GM23338 (cell line): ENCODE measurements at regions not wholly inside any gene's neighbourhood (a gene's known extent, or its start where the extent isn't known, plus 50 kb on each side); places are given as distances from the start of the nearest gene placed in this dataset.

Experiments used
- ATAC-seq: fragments of 200-7000 bp; cut with Tn5 transposase; 3 replicates; pipeline ENCODE4 v1.9.1; 2020
- DNase-seq: peaks from one replicate; pipeline ENCODE4 v3.0.0-alpha.2; 2015; ENCODE audit warnings: low spot score
- H2AFZ ChIP-seq: fragments of 200-600 bp; sonication (generic); 2 replicates; pipeline ENCODE4 v1.8.0; 2016; ENCODE audit warnings: antibody characterized with exemption, mild to moderate bottlenecking, moderate library complexity
- H3F3A ChIP-seq: fragments of 200-600 bp; sonication (generic); replicated peaks from 2 replicates; pipeline ENCODE4 v1.8.0; 2017; ENCODE audit warnings: antibody characterized with exemption, mixed run types, low read depth
- H3K27ac ChIP-seq: fragments of 200-600 bp; sonication (generic); 2 replicates; pipeline ENCODE4 v1.6.1; 2016; ENCODE audit warnings: low read depth
- H3K27me3 ChIP-seq: fragments of 200-600 bp; sonication (generic); 2 replicates; pipeline ENCODE4 v1.8.0; 2016; ENCODE audit warnings: mild to moderate bottlenecking, mixed run types, moderate library complexity; ENCODE audit not compliant: insufficient read depth
- H3K36me3 ChIP-seq: fragments of 200-600 bp; sonication (generic); 2 replicates; pipeline ENCODE4 v1.8.0; 2016; ENCODE audit warnings: mild to moderate bottlenecking; ENCODE audit not compliant: insufficient read depth
- H3K4me1 ChIP-seq: fragments of 200-600 bp; sonication (generic); 2 replicates; pipeline ENCODE4 v1.8.0; 2016; ENCODE audit warnings: mild to moderate bottlenecking, moderate library complexity; ENCODE audit not compliant: insufficient read depth
- H3K4me2 ChIP-seq: fragments of 200-600 bp; sonication (generic); 2 replicates; pipeline ENCODE4 v1.7.1; 2017; ENCODE audit warnings: mixed run types
- H3K4me3 ChIP-seq: fragments of 200-600 bp; sonication (generic); 2 replicates; pipeline ENCODE4 v1.6.1; 2016; ENCODE audit warnings: mixed run types
- H3K79me2 ChIP-seq: fragments of 200-600 bp; sonication (generic); replicated peaks from 2 replicates; pipeline ENCODE4 v1.8.0; 2017; ENCODE audit warnings: mild to moderate bottlenecking; ENCODE audit not compliant: insufficient read depth
- H3K9me2 ChIP-seq: fragments of 200-600 bp; sonication (generic); 2 replicates; pipeline ENCODE4 v1.8.0; 2017; ENCODE audit not compliant: insufficient read depth
- H4K20me1 ChIP-seq: fragments of 200-600 bp; sonication (generic); replicated peaks from 2 replicates; pipeline ENCODE4 v1.8.0; 2017; ENCODE audit warnings: mild to moderate bottlenecking; ENCODE audit not compliant: insufficient read depth
- H3K27ac Mint-ChIP-seq: 2 replicates; pipeline ENCODE4 v1.8.0; 2020; ENCODE audit warnings: inconsistent platforms, mild to moderate bottlenecking, moderate library complexity, mixed read lengths
- H3K27me3 Mint-ChIP-seq: 3 replicates; pipeline ENCODE4 v1.8.0; 2022; ENCODE audit warnings: low read depth, mild to moderate bottlenecking, moderate library complexity, mixed read lengths, inconsistent platforms; ENCODE audit not compliant: insufficient read depth, poor library complexity
- H3K36me3 Mint-ChIP-seq: 3 replicates; pipeline ENCODE4 v1.8.0; 2021; ENCODE audit warnings: low read depth, mild to moderate bottlenecking, inconsistent platforms, moderate library complexity, mixed read lengths
- H3K4me1 Mint-ChIP-seq: 3 replicates; pipeline ENCODE4 v1.8.0; 2020; ENCODE audit warnings: mild to moderate bottlenecking, inconsistent platforms, mixed read lengths
- H3K4me3 Mint-ChIP-seq: 3 replicates; pipeline ENCODE4 v1.8.0; 2021; ENCODE audit warnings: moderate library complexity, mild to moderate bottlenecking, inconsistent platforms, mixed read lengths
- H3K9me3 Mint-ChIP-seq: 3 replicates; pipeline ENCODE4 v1.8.0; 2020; ENCODE audit warnings: moderate library complexity, mild to moderate bottlenecking, inconsistent platforms, mixed read lengths
- CTCF ChIP-seq, 2 experiments: fragments of 200-600 bp in 1 of 2; sonication (generic) in 1 of 2; conservative IDR thresholded peaks; 2 replicates each; pipeline versions ENCODE4 v1.5.1 to v1.6.1; 2016 to 2017; ENCODE audit warnings: antibody characterized with exemption in 2 of 2, low read depth in 2 of 2, mild to moderate bottlenecking in 2 of 2, moderate library complexity in 1 of 2
- ETS1 ChIP-seq: IDR thresholded peaks from 2 replicates; pipeline ENCODE4 v1.6.1; 2016; ENCODE audit warnings: antibody characterized with exemption
- EZH2 ChIP-seq: fragments of 200-600 bp; sonication (generic); IDR thresholded peaks from one replicate; pipeline ENCODE4 v1.8.0; 2017; ENCODE audit warnings: antibody characterized with exemption, mild to moderate bottlenecking, low read depth; ENCODE audit not compliant: unreplicated experiment
- EZH2phosphoT487 ChIP-seq: fragments of 200-600 bp; sonication (generic); IDR thresholded peaks from one replicate; pipeline ENCODE4 v1.8.1; 2018; ENCODE audit warnings: antibody characterized with exemption; ENCODE audit not compliant: unreplicated experiment
- JUNB ChIP-seq: IDR thresholded peaks from one replicate; pipeline ENCODE4 v1.6.1; 2016; ENCODE audit warnings: antibody characterized with exemption; ENCODE audit not compliant: unreplicated experiment
- STAT1 ChIP-seq: IDR thresholded peaks from one replicate; pipeline ENCODE4 v1.6.1; 2016; ENCODE audit warnings: antibody characterized with exemption; ENCODE audit not compliant: unreplicated experiment
- ZNF331 ChIP-seq: fragments of 250-450 bp; sonication (Bioruptor Pico); IDR thresholded peaks from 2 replicates; pipeline ENCODE4 v1.5.0; 2020; ENCODE audit warnings: low read depth, mild to moderate bottlenecking, moderate library complexity
- TF ChIP-seq, protein P1 (sequence below): IDR thresholded peaks from one replicate; pipeline ENCODE4 v1.6.1; 2018; ENCODE audit warnings: antibody characterized with exemption; ENCODE audit not compliant: unreplicated experiment
- TF ChIP-seq, protein P2 (sequence below): fragments of 250-450 bp; sonication (Bioruptor Pico); IDR thresholded peaks from 2 replicates; pipeline ENCODE4 v1.5.0; 2020; ENCODE audit warnings: mild to moderate bottlenecking, moderate library complexity

DNA sequence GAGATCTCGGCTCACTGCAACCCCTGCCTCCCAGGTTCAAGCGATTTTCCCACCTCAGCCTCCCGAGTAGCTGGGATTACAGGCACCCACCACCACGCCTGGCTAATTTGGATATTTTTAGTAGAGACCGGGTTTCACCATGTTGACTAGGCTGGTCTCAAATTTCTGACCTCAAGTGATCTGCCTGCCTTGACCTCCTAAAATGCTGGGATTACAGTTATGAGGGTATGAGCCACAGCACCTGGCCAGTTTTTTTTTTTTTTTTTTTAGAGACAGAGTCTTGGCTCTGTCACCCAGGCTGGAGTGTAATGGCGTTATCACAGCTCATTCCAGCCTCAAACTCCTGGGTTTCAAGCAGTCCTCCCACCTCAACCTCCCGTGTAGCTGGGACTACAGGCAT lies 54.9 kb upstream of the PRR5 start:
- H3K27me3 ChIP-seq: no peaks in the 10 kb centered on the region
- peaks cover 3% of the 10 kb centered on the region; the same call in 2 of the 3 replicates for H3K4me1 Mint-ChIP-seq
- no peak overlapping the region for H3K27ac ChIP-seq
- ATAC-seq (no peak), DNase-seq (no peak)
- H3K36me3 ChIP-seq: no peaks in the 10 kb centered on the region
- H3K9me2 ChIP-seq: 0 out of 2 replicates have a peak, but pooled peaks cover 3% of the 10 kb centered on the region
- no peaks in the 10 kb centered on the region for H3K79me2 ChIP-seq
- no peaks in the 10 kb centered on the region for H4K20me1 ChIP-seq
- no peak overlapping the region for H3K27ac Mint-ChIP-seq
- H3F3A ChIP-seq: no peaks in the 10 kb centered on the region
- no peaks in the 10 kb centered on the region for H3K9me3 Mint-ChIP-seq
- TF ChIP-seq JUNB (no peak), STAT1 (no peak), ZNF331 (no peak), EZH2 (no peak), ETS1 (no peak), EZH2phosphoT487 (no peak), CTCF (conservative IDR thresholded peaks at IDR 0.05; ENCODE audit: low read depth in 2 of 2) (no peak)
- TF ChIP-seq, protein P1, sequence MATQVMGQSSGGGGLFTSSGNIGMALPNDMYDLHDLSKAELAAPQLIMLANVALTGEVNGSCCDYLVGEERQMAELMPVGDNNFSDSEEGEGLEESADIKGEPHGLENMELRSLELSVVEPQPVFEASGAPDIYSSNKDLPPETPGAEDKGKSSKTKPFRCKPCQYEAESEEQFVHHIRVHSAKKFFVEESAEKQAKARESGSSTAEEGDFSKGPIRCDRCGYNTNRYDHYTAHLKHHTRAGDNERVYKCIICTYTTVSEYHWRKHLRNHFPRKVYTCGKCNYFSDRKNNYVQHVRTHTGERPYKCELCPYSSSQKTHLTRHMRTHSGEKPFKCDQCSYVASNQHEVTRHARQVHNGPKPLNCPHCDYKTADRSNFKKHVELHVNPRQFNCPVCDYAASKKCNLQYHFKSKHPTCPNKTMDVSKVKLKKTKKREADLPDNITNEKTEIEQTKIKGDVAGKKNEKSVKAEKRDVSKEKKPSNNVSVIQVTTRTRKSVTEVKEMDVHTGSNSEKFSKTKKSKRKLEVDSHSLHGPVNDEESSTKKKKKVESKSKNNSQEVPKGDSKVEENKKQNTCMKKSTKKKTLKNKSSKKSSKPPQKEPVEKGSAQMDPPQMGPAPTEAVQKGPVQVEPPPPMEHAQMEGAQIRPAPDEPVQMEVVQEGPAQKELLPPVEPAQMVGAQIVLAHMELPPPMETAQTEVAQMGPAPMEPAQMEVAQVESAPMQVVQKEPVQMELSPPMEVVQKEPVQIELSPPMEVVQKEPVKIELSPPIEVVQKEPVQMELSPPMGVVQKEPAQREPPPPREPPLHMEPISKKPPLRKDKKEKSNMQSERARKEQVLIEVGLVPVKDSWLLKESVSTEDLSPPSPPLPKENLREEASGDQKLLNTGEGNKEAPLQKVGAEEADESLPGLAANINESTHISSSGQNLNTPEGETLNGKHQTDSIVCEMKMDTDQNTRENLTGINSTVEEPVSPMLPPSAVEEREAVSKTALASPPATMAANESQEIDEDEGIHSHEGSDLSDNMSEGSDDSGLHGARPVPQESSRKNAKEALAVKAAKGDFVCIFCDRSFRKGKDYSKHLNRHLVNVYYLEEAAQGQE: no peak
- TF ChIP-seq, protein P2, sequence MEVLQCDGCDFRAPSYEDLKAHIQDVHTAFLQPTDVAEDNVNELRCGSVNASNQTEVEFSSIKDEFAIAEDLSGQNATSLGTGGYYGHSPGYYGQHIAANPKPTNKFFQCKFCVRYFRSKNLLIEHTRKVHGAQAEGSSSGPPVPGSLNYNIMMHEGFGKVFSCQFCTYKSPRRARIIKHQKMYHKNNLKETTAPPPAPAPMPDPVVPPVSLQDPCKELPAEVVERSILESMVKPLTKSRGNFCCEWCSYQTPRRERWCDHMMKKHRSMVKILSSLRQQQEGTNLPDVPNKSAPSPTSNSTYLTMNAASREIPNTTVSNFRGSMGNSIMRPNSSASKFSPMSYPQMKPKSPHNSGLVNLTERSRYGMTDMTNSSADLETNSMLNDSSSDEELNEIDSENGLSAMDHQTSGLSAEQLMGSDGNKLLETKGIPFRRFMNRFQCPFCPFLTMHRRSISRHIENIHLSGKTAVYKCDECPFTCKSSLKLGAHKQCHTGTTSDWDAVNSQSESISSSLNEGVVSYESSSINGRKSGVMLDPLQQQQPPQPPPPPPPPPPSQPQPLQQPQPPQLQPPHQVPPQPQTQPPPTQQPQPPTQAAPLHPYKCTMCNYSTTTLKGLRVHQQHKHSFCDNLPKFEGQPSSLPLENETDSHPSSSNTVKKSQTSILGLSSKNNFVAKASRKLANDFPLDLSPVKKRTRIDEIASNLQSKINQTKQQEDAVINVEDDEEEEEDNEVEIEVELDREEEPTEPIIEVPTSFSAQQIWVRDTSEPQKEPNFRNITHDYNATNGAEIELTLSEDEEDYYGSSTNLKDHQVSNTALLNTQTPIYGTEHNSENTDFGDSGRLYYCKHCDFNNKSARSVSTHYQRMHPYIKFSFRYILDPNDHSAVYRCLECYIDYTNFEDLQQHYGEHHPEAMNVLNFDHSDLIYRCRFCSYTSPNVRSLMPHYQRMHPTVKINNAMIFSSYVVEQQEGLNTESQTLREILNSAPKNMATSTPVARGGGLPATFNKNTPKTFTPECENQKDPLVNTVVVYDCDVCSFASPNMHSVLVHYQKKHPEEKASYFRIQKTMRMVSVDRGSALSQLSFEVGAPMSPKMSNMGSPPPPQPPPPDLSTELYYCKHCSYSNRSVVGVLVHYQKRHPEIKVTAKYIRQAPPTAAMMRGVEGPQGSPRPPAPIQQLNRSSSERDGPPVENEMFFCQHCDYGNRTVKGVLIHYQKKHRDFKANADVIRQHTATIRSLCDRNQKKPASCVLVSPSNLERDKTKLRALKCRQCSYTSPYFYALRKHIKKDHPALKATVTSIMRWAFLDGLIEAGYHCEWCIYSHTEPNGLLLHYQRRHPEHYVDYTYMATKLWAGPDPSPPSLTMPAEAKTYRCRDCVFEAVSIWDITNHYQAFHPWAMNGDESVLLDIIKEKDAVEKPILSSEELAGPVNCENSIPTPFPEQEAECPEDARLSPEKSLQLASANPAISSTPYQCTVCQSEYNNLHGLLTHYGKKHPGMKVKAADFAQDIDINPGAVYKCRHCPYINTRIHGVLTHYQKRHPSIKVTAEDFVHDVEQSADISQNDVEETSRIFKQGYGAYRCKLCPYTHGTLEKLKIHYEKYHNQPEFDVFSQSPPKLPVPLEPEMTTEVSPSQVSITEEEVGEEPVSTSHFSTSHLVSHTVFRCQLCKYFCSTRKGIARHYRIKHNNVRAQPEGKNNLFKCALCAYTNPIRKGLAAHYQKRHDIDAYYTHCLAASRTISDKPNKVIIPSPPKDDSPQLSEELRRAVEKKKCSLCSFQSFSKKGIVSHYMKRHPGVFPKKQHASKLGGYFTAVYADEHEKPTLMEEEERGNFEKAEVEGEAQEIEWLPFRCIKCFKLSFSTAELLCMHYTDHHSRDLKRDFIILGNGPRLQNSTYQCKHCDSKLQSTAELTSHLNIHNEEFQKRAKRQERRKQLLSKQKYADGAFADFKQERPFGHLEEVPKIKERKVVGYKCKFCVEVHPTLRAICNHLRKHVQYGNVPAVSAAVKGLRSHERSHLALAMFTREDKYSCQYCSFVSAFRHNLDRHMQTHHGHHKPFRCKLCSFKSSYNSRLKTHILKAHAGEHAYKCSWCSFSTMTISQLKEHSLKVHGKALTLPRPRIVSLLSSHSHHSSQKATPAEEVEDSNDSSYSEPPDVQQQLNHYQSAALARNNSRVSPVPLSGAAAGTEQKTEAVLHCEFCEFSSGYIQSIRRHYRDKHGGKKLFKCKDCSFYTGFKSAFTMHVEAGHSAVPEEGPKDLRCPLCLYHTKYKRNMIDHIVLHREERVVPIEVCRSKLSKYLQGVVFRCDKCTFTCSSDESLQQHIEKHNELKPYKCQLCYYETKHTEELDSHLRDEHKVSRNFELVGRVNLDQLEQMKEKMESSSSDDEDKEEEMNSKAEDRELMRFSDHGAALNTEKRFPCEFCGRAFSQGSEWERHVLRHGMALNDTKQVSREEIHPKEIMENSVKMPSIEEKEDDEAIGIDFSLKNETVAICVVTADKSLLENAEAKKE (CRISPR knock-in tag): no peak
- no peaks in the 10 kb centered on the region for H3K36me3 Mint-ChIP-seq
- no peak overlapping the region for H3K4me2 ChIP-seq
- no peak overlapping the region for H3K4me3 Mint-ChIP-seq
- H2AFZ ChIP-seq: no peak overlapping the region
- H3K27me3 Mint-ChIP-seq: peaks cover 2% of the 10 kb centered on the region
- no peaks in the 10 kb centered on the region for H3K4me1 ChIP-seq
- H3K4me3 ChIP-seq: no peak overlapping the region
